Neural cell (in vitro differentiated cells): ENCODE measurements at regions not wholly inside any gene's neighbourhood (a gene's known extent, or its start where the extent isn't known, plus 50 kb on each side); places are given as distances from the start of the nearest gene placed in this dataset.

Source experiments
- H2AFZ ChIP-seq: fragments of 200-600, 300-800 bp; sonication (generic), shearing (Covaris generic); 2 replicates; pipeline ENCODE4 v1.6.0; 2014; ENCODE audit warnings: low read depth, mild to moderate bottlenecking, antibody characterized with exemption, low read length, moderate library complexity
- H3F3A ChIP-seq: fragments of 200-600 bp; shearing (Covaris generic); 2 replicates; pipeline ENCODE4 v1.6.1; 2016; ENCODE audit warnings: mild to moderate bottlenecking, moderate library complexity, mixed read lengths, antibody characterized with exemption, low read length; ENCODE audit not compliant: insufficient read depth, poor library complexity, severe bottlenecking
- H3K27ac ChIP-seq: fragments of 200-600, 300-800 bp; sonication (generic), shearing (Covaris generic); 2 replicates; pipeline ENCODE4 v1.5.1; 2014; ENCODE audit warnings: mild to moderate bottlenecking, low read length, moderate library complexity
- H3K27me3 ChIP-seq: fragments of 300-800, 200-600 bp; sonication (generic), shearing (Covaris generic); 2 replicates; pipeline ENCODE4 v1.6.0; 2014; ENCODE audit warnings: mild to moderate bottlenecking, low read depth, low read length, moderate library complexity; ENCODE audit not compliant: insufficient read depth
- H3K36me3 ChIP-seq: fragments of 300-800, 200-600 bp; sonication (generic), shearing (Covaris generic); 2 replicates; pipeline ENCODE4 v1.5.1; 2014; ENCODE audit warnings: mild to moderate bottlenecking, antibody characterized with exemption, low read length, moderate library complexity; ENCODE audit not compliant: insufficient read depth
- H3K4me2 ChIP-seq: fragments of 300-800, 200-600 bp; sonication (generic), shearing (Covaris generic); 2 replicates; pipeline ENCODE4 v1.6.0; 2014; ENCODE audit warnings: mild to moderate bottlenecking, low read length
- H3K4me3 ChIP-seq: fragments of 300-800, 200-600 bp; sonication (generic), shearing (Covaris generic); 2 replicates; pipeline ENCODE4 v1.5.1; 2014; ENCODE audit warnings: mild to moderate bottlenecking, low read length, moderate library complexity
- H3K79me2 ChIP-seq: fragments of 200-600 bp; shearing (Covaris generic); replicated peaks from 2 replicates; pipeline ENCODE4 v1.6.0; 2014; ENCODE audit warnings: mild to moderate bottlenecking, low read length, moderate library complexity; ENCODE audit not compliant: insufficient read depth
- H3K9ac ChIP-seq: fragments of 300-800, 200-600 bp; sonication (generic), shearing (Covaris generic); 2 replicates; pipeline ENCODE4 v1.6.1; 2016; ENCODE audit warnings: mild to moderate bottlenecking, low read length, mixed read lengths
- H3K9me2 ChIP-seq: fragments of 200-600 bp; shearing (Covaris generic); 2 replicates; pipeline ENCODE4 v1.6.1; 2016; ENCODE audit warnings: mild to moderate bottlenecking, low read length, mixed read lengths; ENCODE audit not compliant: insufficient read depth
- H3K9me3 ChIP-seq: fragments of 200-600, 300-800 bp; sonication (generic), shearing (Covaris generic); 2 replicates; pipeline ENCODE4 v1.6.1; 2016; ENCODE audit warnings: mild to moderate bottlenecking, mixed run types, low read length, moderate library complexity, mixed read lengths
- H4K20me1 ChIP-seq: fragments of 200-600 bp; shearing (Covaris generic); 2 replicates; pipeline ENCODE4 v1.6.1; 2016; ENCODE audit warnings: mild to moderate bottlenecking, mixed run types; ENCODE audit not compliant: insufficient read depth
- EP300 ChIP-seq: fragments of 450-650 bp; conservative IDR thresholded peaks from 2 replicates; pipeline ENCODE4 v1.6.1; 2014; ENCODE audit warnings: antibody characterized with exemption, mild to moderate bottlenecking, moderate library complexity; ENCODE audit not compliant: poor library complexity, severe bottlenecking
- EZH2 ChIP-seq: fragments of 200-600, 300-800 bp; shearing (Covaris generic), sonication (generic); IDR thresholded peaks from 2 replicates; pipeline ENCODE4 v1.6.1; 2014; ENCODE audit warnings: antibody characterized with exemption, low read length, borderline replicate concordance, mild to moderate bottlenecking; ENCODE audit not compliant: insufficient read depth, poor library complexity, severe bottlenecking
- MXI1 ChIP-seq: fragments of 450-650 bp; conservative IDR thresholded peaks from 2 replicates; pipeline ENCODE4 v1.6.1; 2014; ENCODE audit warnings: antibody characterized with exemption, mild to moderate bottlenecking; ENCODE audit not compliant: poor library complexity, severe bottlenecking
- POLR2AphosphoS5 ChIP-seq: IDR thresholded peaks from 2 replicates; pipeline ENCODE4 v1.6.1; 2012
- RAD21 ChIP-seq: fragments of 450-650 bp; conservative IDR thresholded peaks from 2 replicates; pipeline ENCODE4 v1.6.1; 2014; ENCODE audit warnings: antibody characterized with exemption, mild to moderate bottlenecking, moderate library complexity
- SMC3 ChIP-seq: fragments of 450-650 bp; conservative IDR thresholded peaks from 2 replicates; pipeline ENCODE4 v1.6.1; 2014; ENCODE audit warnings: antibody characterized with exemption, mild to moderate bottlenecking, moderate library complexity; ENCODE audit not compliant: poor library complexity
- TAF1 ChIP-seq: IDR thresholded peaks from 2 replicates; pipeline ENCODE4 v1.6.1; 2012; ENCODE audit warnings: low read depth
- TF ChIP-seq, protein P1 (sequence below): IDR thresholded peaks from 2 replicates; pipeline ENCODE4 v1.6.1; 2012; ENCODE audit warnings: borderline replicate concordance
- TF ChIP-seq, protein P2 (sequence below): fragments of 450-650 bp; IDR thresholded peaks from 2 replicates; pipeline ENCODE4 v1.5.1; 2014; ENCODE audit warnings: antibody characterized with exemption, mild to moderate bottlenecking, moderate library complexity; ENCODE audit not compliant: poor library complexity, severe bottlenecking

DNA sequence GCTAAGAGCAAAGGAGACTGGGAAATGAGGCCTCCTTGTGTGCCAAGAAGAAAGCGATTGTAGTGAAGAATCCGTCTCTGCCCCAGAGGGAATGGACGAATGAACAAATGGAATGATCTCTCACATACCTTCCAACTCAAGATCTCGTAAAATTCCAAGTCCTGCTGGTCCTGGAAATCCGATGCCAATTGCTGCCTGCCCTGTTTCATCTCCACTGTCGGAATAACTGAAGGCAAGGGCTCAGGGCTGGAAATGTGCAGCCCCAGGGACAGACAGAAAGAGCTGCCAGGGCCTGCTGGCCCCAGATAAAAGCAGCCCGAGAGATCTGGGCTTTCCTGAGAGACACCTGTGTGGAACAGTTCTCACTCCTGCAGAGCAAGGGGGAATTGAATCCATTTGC lies 120.9 kb downstream of the MN1 start:
- Histone ChIP-seq H3K9me3 (no peaks in the 10 kb centered on the region), H3K27ac (no peak overlapping the region), H3K4me3 (no peak overlapping the region), H3F3A (no peaks in the 10 kb centered on the region), H3K4me2 (no peak overlapping the region), H3K9ac (no peak overlapping the region), H3K9me2 (no peaks in the 10 kb centered on the region), H3K79me2 (no peaks in the 10 kb centered on the region), H2AFZ (no peak overlapping the region), H3K27me3 (no peaks in the 10 kb centered on the region), H3K36me3 (no peaks in the 10 kb centered on the region), H4K20me1 (no peaks in the 10 kb centered on the region)
- TF ChIP-seq, protein P1, sequence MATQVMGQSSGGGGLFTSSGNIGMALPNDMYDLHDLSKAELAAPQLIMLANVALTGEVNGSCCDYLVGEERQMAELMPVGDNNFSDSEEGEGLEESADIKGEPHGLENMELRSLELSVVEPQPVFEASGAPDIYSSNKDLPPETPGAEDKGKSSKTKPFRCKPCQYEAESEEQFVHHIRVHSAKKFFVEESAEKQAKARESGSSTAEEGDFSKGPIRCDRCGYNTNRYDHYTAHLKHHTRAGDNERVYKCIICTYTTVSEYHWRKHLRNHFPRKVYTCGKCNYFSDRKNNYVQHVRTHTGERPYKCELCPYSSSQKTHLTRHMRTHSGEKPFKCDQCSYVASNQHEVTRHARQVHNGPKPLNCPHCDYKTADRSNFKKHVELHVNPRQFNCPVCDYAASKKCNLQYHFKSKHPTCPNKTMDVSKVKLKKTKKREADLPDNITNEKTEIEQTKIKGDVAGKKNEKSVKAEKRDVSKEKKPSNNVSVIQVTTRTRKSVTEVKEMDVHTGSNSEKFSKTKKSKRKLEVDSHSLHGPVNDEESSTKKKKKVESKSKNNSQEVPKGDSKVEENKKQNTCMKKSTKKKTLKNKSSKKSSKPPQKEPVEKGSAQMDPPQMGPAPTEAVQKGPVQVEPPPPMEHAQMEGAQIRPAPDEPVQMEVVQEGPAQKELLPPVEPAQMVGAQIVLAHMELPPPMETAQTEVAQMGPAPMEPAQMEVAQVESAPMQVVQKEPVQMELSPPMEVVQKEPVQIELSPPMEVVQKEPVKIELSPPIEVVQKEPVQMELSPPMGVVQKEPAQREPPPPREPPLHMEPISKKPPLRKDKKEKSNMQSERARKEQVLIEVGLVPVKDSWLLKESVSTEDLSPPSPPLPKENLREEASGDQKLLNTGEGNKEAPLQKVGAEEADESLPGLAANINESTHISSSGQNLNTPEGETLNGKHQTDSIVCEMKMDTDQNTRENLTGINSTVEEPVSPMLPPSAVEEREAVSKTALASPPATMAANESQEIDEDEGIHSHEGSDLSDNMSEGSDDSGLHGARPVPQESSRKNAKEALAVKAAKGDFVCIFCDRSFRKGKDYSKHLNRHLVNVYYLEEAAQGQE = no peak

DNA sequence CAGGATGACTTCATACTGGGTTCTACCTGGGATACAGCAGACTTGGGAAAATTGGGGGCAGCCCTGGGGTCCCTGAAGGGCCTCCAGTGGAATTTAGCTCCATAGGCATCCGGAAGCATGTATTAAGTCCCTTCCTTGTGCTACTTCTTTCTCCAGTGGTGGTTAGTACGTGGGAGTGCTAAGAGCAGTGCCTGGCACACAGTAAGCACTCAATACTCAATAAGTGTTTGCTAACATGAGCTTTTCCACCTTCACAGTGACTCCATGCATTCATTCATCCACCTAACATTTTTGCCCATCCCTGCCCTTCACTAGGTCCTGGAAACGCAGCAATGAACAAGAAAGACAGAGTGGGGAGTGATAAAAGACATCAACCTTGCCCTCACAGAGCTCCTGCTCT lies 120.5 kb downstream of the MN1 start:
- Histone ChIP-seq H3K36me3 (no peaks in the 10 kb centered on the region), H3K4me2 (no peak overlapping the region), H3K27ac (no peak overlapping the region), H3K27me3 (no peaks in the 10 kb centered on the region), H4K20me1 (no peaks in the 10 kb centered on the region), H3K9me2 (no peaks in the 10 kb centered on the region), H3K79me2 (no peaks in the 10 kb centered on the region), H2AFZ (no peak overlapping the region), H3K4me3 (no peak overlapping the region), H3K9me3 (no peaks in the 10 kb centered on the region), H3K9ac (no peak overlapping the region), H3F3A (no peaks in the 10 kb centered on the region)
- TF ChIP-seq RAD21 = no peak
- no peak for TF ChIP-seq POLR2AphosphoS5
- TF ChIP-seq, protein P1 = no peak
- no peak for TF ChIP-seq TAF1
- TF ChIP-seq MXI1 = no peak
- TF ChIP-seq SMC3 = no peak
- no peak for TF ChIP-seq EZH2
- no peak for TF ChIP-seq EP300
- TF ChIP-seq, protein P2, sequence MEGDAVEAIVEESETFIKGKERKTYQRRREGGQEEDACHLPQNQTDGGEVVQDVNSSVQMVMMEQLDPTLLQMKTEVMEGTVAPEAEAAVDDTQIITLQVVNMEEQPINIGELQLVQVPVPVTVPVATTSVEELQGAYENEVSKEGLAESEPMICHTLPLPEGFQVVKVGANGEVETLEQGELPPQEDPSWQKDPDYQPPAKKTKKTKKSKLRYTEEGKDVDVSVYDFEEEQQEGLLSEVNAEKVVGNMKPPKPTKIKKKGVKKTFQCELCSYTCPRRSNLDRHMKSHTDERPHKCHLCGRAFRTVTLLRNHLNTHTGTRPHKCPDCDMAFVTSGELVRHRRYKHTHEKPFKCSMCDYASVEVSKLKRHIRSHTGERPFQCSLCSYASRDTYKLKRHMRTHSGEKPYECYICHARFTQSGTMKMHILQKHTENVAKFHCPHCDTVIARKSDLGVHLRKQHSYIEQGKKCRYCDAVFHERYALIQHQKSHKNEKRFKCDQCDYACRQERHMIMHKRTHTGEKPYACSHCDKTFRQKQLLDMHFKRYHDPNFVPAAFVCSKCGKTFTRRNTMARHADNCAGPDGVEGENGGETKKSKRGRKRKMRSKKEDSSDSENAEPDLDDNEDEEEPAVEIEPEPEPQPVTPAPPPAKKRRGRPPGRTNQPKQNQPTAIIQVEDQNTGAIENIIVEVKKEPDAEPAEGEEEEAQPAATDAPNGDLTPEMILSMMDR = no peak
